Stomach smooth muscle (tissue), 2 donors: ENCODE measurements at regions not wholly inside any gene's neighbourhood (a gene's known extent, or its start where the extent isn't known, plus 50 kb on each side); places are given as distances from the start of the nearest gene placed in this dataset.

Experiments used
- H3K27ac ChIP-seq: one replicate; pipeline ENCODE4 v1.7.0; 2013; ENCODE audit warnings: mild to moderate bottlenecking, low read length, inconsistent platforms
- H3K27me3 ChIP-seq, 2 donors: one replicate each; pipeline ENCODE4 v1.7.0; 2013; ENCODE audit warnings: low read length in 2 of 2; ENCODE audit not compliant: insufficient read depth in 2 of 2, control insufficient read depth in 1 of 2
- H3K36me3 ChIP-seq, 2 donors: one replicate each; pipeline ENCODE4 v1.7.0; 2013; ENCODE audit warnings: low read length in 2 of 2; ENCODE audit not compliant: control insufficient read depth in 2 of 2, insufficient read depth in 2 of 2
- H3K4me1 ChIP-seq: one replicate; pipeline ENCODE4 v1.7.0; 2013; ENCODE audit warnings: low read length; ENCODE audit not compliant: control insufficient read depth, insufficient read depth
- H3K4me3 ChIP-seq, 2 donors: one replicate each; pipeline ENCODE4 v1.7.0; 2013; ENCODE audit warnings: low read length in 2 of 2
- H3K9ac ChIP-seq, 2 donors: one replicate each; pipeline ENCODE4 v1.7.0; 2013; ENCODE audit warnings: low read length in 2 of 2, mild to moderate bottlenecking in 1 of 2
- H3K9me3 ChIP-seq, 2 donors: one replicate each; pipeline ENCODE4 v1.7.0; 2013; ENCODE audit warnings: low read length in 2 of 2; ENCODE audit not compliant: control insufficient read depth in 2 of 2
- donor health status: healthy.
- donor health status: Pancreatic carcinoma.

DNA sequence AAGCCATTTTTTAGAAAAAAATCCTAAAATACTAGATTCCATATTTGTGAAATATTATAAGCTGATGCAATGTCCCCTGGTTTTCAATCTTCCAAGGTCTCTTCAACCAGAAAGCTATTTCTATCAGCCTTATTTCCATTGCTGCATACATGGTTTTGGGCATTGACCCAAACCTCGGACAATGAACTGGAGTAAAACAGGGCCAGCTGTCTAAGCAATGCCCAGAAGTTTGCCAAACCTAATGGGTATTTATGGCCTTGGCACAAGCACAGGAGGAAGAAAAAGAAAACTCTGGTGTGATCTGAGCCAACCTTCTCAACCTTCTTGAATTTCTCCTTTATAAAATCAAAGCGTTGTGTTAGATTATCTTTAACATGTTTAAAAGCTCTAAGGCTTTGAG, 402.3 kb downstream of the DNAJB9 start:
- Histone ChIP-seq H3K27ac (no peak overlapping the region), H3K36me3 (no peaks in the 10 kb centered on the region), H3K4me1 (no peaks in the 10 kb centered on the region), H3K27me3 (no peaks in the 10 kb centered on the region), H3K9me3 (no peaks in the 10 kb centered on the region), H3K4me3 (no peak overlapping the region), H3K9ac (no peak overlapping the region)

GRCh38 chr7:108973075-108973474, 403.4 kb downstream of the DNAJB9 start:
- no peaks in the 10 kb centered on the region for H3K9me3 ChIP-seq
- no peaks in the 10 kb centered on the region for H3K27me3 ChIP-seq
- H3K27ac ChIP-seq = no peak overlapping the region
- no peaks in the 10 kb centered on the region for H3K4me1 ChIP-seq
- no peak overlapping the region for H3K4me3 ChIP-seq
- no peak overlapping the region for H3K9ac ChIP-seq
- no peaks in the 10 kb centered on the region for H3K36me3 ChIP-seq

- Histone ChIP-seq H3K36me3 (no peaks in the 10 kb centered on the region), H3K9ac (no peak overlapping the region), H3K27ac (no peak overlapping the region), H3K4me1 (no peaks in the 10 kb centered on the region), H3K9me3 (no peaks in the 10 kb centered on the region), H3K27me3 (no peaks in the 10 kb centered on the region), H3K4me3 (no peak overlapping the region)
Measured at GRCh38 chr7:108974641-108975040, 405.0 kb downstream of the DNAJB9 start.

DNA sequence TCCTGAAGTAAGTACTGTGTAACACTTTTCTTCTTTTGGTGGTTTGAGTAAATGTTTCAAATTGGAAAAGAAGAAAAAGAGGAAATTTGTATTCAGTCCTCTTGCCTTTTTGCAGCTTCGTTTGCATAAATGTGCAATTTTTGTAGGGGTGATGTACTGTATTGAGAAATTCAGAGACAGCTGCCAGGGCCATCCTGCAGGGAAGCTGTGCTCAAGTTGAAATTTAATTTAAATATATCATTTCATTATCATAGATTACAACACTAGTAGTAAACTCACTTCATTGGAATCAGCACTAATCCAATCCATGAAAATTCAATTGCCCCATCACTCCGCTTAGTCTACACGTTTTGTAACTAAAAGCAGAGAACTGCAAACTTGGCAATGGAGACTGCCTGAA, 415.4 kb downstream of the DNAJB9 start:
- no peak overlapping the region for H3K4me3 ChIP-seq
- H3K9ac ChIP-seq = no peak overlapping the region
- no peaks in the 10 kb centered on the region for H3K36me3 ChIP-seq
- no peaks in the 10 kb centered on the region for H3K4me1 ChIP-seq
- H3K27me3 ChIP-seq = no peaks in the 10 kb centered on the region
- no peaks in the 10 kb centered on the region for H3K9me3 ChIP-seq
- H3K27ac ChIP-seq = no peak overlapping the region

GRCh38 chr7:108989319-108989718, 419.6 kb downstream of the DNAJB9 start:
- H3K27ac ChIP-seq = no peak overlapping the region
- H3K4me3 ChIP-seq = no peak overlapping the region
- no peaks in the 10 kb centered on the region for H3K27me3 ChIP-seq
- no peaks in the 10 kb centered on the region for H3K36me3 ChIP-seq
- H3K4me1 ChIP-seq = no peaks in the 10 kb centered on the region
- H3K9me3 ChIP-seq = no peaks in the 10 kb centered on the region
- no peak overlapping the region for H3K9ac ChIP-seq

- no peak overlapping the region for H3K4me3 ChIP-seq
- no peaks in the 10 kb centered on the region for H3K27me3 ChIP-seq
- H3K4me1 ChIP-seq = no peaks in the 10 kb centered on the region
- H3K9ac ChIP-seq = no peak overlapping the region
- H3K27ac ChIP-seq = no peak overlapping the region
- no peaks in the 10 kb centered on the region for H3K9me3 ChIP-seq
- no peaks in the 10 kb centered on the region for H3K36me3 ChIP-seq
Measured at GRCh38 chr7:108997480-108997879, 427.8 kb downstream of the DNAJB9 start.

DNA sequence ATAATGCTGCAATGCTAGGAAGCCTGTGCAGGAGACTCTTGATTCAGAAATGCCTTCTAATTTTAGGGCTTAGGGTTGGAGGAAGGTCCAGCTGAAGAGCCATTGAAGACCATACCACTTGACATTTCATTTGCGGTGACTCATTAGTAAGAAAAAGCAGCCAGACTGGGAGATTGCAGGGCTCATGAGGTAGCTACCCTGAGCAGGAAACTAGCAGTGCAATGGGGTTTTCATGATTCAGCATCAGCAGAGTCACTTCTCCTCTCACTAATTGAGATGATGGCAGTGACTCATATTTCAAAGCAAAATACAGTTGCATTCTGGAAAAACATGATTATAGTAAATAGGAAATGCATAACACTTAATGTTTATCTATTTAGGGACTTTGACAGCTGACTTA, 434.1 kb downstream of the DNAJB9 start:
- no peaks in the 10 kb centered on the region for H3K27me3 ChIP-seq
- no peak overlapping the region for H3K4me3 ChIP-seq
- H3K36me3 ChIP-seq = no peaks in the 10 kb centered on the region
- no peak overlapping the region for H3K27ac ChIP-seq
- no peaks in the 10 kb centered on the region for H3K9me3 ChIP-seq
- H3K9ac ChIP-seq = no peak overlapping the region
- H3K4me1 ChIP-seq = no peaks in the 10 kb centered on the region

DNA sequence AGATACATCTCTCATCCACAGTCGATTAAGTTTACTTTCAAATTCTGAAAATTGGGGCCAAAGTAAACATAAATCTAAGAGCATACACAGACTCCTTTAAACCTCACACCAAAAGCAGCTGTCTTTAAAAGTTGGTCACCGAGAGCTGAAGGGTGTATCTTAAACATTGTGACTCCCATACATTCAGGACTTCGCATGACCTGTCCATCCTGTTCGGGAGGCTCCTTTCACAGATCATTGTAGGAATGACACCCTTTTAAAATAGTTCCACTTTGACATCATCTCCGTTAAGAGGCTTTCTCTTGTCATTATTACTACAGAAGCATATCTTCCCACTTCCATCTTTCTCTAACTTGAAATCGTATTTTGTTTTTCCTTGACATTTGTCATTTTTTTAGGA, 440.0 kb downstream of the DNAJB9 start:
- H3K27me3 ChIP-seq = no peaks in the 10 kb centered on the region
- H3K4me3 ChIP-seq = no peak overlapping the region
- no peaks in the 10 kb centered on the region for H3K9me3 ChIP-seq
- no peak overlapping the region for H3K27ac ChIP-seq
- no peaks in the 10 kb centered on the region for H3K4me1 ChIP-seq
- no peak overlapping the region for H3K9ac ChIP-seq
- H3K36me3 ChIP-seq = no peaks in the 10 kb centered on the region

GRCh38 chr7:109020251-109020650, 450.6 kb downstream of the DNAJB9 start:
- no peak overlapping the region for H3K27ac ChIP-seq
- H3K4me1 ChIP-seq = no peaks in the 10 kb centered on the region
- H3K36me3 ChIP-seq = no peaks in the 10 kb centered on the region
- H3K27me3 ChIP-seq = no peaks in the 10 kb centered on the region
- H3K9me3 ChIP-seq = no peaks in the 10 kb centered on the region
- H3K9ac ChIP-seq = no peak overlapping the region
- H3K4me3 ChIP-seq = no peak overlapping the region

GRCh38 chr7:109021390-109021789, 451.7 kb downstream of the DNAJB9 start:
- Histone ChIP-seq H3K4me3 (no peak overlapping the region), H3K4me1 (no peaks in the 10 kb centered on the region)

GRCh38 chr7:109029866-109030265, 460.2 kb downstream of the DNAJB9 start:
- no peak overlapping the region for H3K9ac ChIP-seq
- H3K36me3 ChIP-seq = no peaks in the 10 kb centered on the region
- no peak overlapping the region for H3K4me3 ChIP-seq
- no peaks in the 10 kb centered on the region for H3K9me3 ChIP-seq
- no peak overlapping the region for H3K27ac ChIP-seq
- H3K27me3 ChIP-seq = no peaks in the 10 kb centered on the region
- H3K4me1 ChIP-seq = no peaks in the 10 kb centered on the region

More at GRCh38 chr7:109021390-109021789, 451.7 kb downstream of the DNAJB9 start:
- Histone ChIP-seq H3K27ac (no peak overlapping the region), H3K27me3 (no peaks in the 10 kb centered on the region), H3K36me3 (no peaks in the 10 kb centered on the region), H3K9ac (no peak overlapping the region), H3K9me3 (no peaks in the 10 kb centered on the region)

GRCh38 chr7:109044691-109045090, 475.0 kb downstream of the DNAJB9 start:
- H3K27me3 ChIP-seq = no peaks in the 10 kb centered on the region
- no peak overlapping the region for H3K4me3 ChIP-seq
- no peak overlapping the region for H3K9ac ChIP-seq
- H3K36me3 ChIP-seq = no peaks in the 10 kb centered on the region
- no peak overlapping the region for H3K27ac ChIP-seq
- H3K9me3 ChIP-seq = no peaks in the 10 kb centered on the region
- H3K4me1 ChIP-seq = no peaks in the 10 kb centered on the region
